ENCODE measurements at regions not wholly inside any gene's neighbourhood (a gene's known extent, or its start where the extent isn't known, plus 50 kb on each side); places are given as distances from the start of the nearest gene placed in this dataset.
"Not testable (repeated sequence)": the region's sequence is repeated elsewhere in the genome, so short reads cannot be mapped to it uniquely, and the experiment has no call there.

GRCh38 chr2:90105142-90105541 is 1413.7 kb downstream of the RPIA start:
- not testable (repeated sequence) for TF ChIP-seq POLR2AphosphoS5, CTCF, POLR2A (IDR thresholded peaks at IDR 0.05)
